H1 (cell line): ENCODE measurements at regions not wholly inside any gene's neighbourhood (a gene's known extent, or its start where the extent isn't known, plus 50 kb on each side); places are given as distances from the start of the nearest gene placed in this dataset.

ENCODE experiments used
- CTCF ChIA-PET: fragments of 300-600 bp; sonication (Branson Sonifier 250); formaldehyde crosslinking; loops from one replicate; lab custom pipeline; 2021; ENCODE audit not compliant: partially characterized antibody; lab: Charles Lee
- POLR2A ChIA-PET: fragments of 300-600 bp; sonication (Branson Sonifier 250); formaldehyde crosslinking; loops from one replicate; lab custom pipeline; 2021; ENCODE audit warnings: inconsistent platforms; ENCODE audit not compliant: partially characterized antibody; lab: Charles Lee
- DNase-seq, 2 experiments: peaks; one replicate each; pipeline versions ENCODE4 v3.0.0 to v3.0.0-alpha.2; 2010 to 2022; ENCODE audit warnings: low spot score in 2 of 2, low read depth in 1 of 2, mixed read lengths in 1 of 2
- FAIRE-seq: peaks from 2 replicates; lab custom pipeline; 2011; peaks lifted over from hg19 to GRCh38; lab: Jason Lieb, UNC
- H2AFZ ChIP-seq: 2 replicates; pipeline ENCODE4 v1.8.1; 2012; ENCODE audit warnings: low read length, inconsistent platforms
- H2AK5ac ChIP-seq: 2 replicates; pipeline ENCODE4 v1.6.1; 2013; ENCODE audit warnings: low read depth, low read length
- H2BK120ac ChIP-seq: replicated peaks from 2 replicates; pipeline ENCODE3; 2013; ENCODE audit warnings: low read depth, low read length, inconsistent platforms
- H2BK12ac ChIP-seq: 2 replicates; pipeline ENCODE4 v1.6.1; 2013; ENCODE audit warnings: low read depth, low read length
- H2BK15ac ChIP-seq: 2 replicates; pipeline ENCODE4 v1.6.1; 2013; ENCODE audit warnings: low read length
- H2BK20ac ChIP-seq: 2 replicates; pipeline ENCODE4 v1.6.1; 2013; ENCODE audit warnings: low read length
- H2BK5ac ChIP-seq: 2 replicates; pipeline ENCODE4 v1.6.1; 2013; ENCODE audit warnings: low read depth, low read length
- H3K14ac ChIP-seq: 2 replicates; pipeline ENCODE4 v1.6.1; 2013; ENCODE audit warnings: inconsistent platforms; ENCODE audit not compliant: insufficient read length
- H3K18ac ChIP-seq: 2 replicates; pipeline ENCODE4 v1.6.1; 2013; ENCODE audit warnings: low read length; ENCODE audit errors: extremely low read depth
- H3K23ac ChIP-seq: 2 replicates; pipeline ENCODE4 v1.6.1; 2013; ENCODE audit warnings: inconsistent platforms; ENCODE audit not compliant: insufficient read length
- H3K23me2 ChIP-seq: 2 replicates; pipeline ENCODE4 v1.6.1; 2013; ENCODE audit warnings: low read depth, low read length
- H3K27ac ChIP-seq: 2 replicates; pipeline ENCODE4 v1.6.1; 2011; ENCODE audit warnings: low read depth, low read length, inconsistent platforms
- H3K27me3 ChIP-seq, 4 experiments: replicated peaks in 1 of 4; 1 replicate in 1 of 4; 2 replicates in 3 of 4; pipeline versions ENCODE4 v1.6.1 to v1.8.1; 2011 to 2013; ENCODE audit warnings: low read length in 3 of 4, mild to moderate bottlenecking in 3 of 4, inconsistent platforms in 2 of 4, mixed read lengths in 2 of 4, moderate library complexity in 1 of 4; ENCODE audit not compliant: control insufficient read depth in 3 of 4, insufficient read depth in 3 of 4; ENCODE audit errors: extremely low read depth in 1 of 4
- H3K36me3 ChIP-seq, 4 experiments: 2 replicates each; pipeline versions ENCODE4 v1.6.1 to v1.8.1; 2011 to 2013; ENCODE audit warnings: mild to moderate bottlenecking in 4 of 4, low read length in 3 of 4, moderate library complexity in 2 of 4, control low read depth in 1 of 4, inconsistent platforms in 1 of 4; ENCODE audit not compliant: insufficient read depth in 4 of 4, control insufficient read depth in 2 of 4
- H3K4ac ChIP-seq: replicated peaks from 2 replicates; pipeline ENCODE3; 2013; ENCODE audit warnings: low read length, low read depth, mixed read lengths, inconsistent platforms; ENCODE audit not compliant: insufficient read length
- H3K4me1 ChIP-seq, 4 experiments: replicated peaks in 1 of 4; 1 replicate in 1 of 4; 2 replicates in 3 of 4; pipeline versions ENCODE4 v1.6.1 to v1.8.1; 2011 to 2013; ENCODE audit warnings: low read length in 3 of 4, inconsistent platforms in 2 of 4, mixed read lengths in 1 of 4; ENCODE audit not compliant: insufficient read depth in 4 of 4, control insufficient read depth in 3 of 4
- H3K4me2 ChIP-seq, 2 experiments: 2 replicates each; pipeline versions ENCODE4 v1.6.1 to v1.8.1; 2011 to 2013; ENCODE audit warnings: low read depth in 2 of 2, low read length in 2 of 2, control low read depth in 1 of 2, inconsistent platforms in 1 of 2, mild to moderate bottlenecking in 1 of 2; ENCODE audit not compliant: insufficient read depth in 1 of 2
- H3K4me3 ChIP-seq, 4 experiments: fragments of 200-600, 300-600 bp in 1 of 4; sonication (generic), shearing (Covaris generic), sonication (Bioruptor Twin) in 1 of 4; 2 replicates each; pipeline versions ENCODE4 v1.5.1 to v1.8.1; 2011 to 2016; ENCODE audit warnings: low read length in 4 of 4, low read depth in 3 of 4, control low read depth in 2 of 4, inconsistent platforms in 2 of 4, mild to moderate bottlenecking in 2 of 4, mixed read lengths in 1 of 4, moderate library complexity in 1 of 4; ENCODE audit not compliant: insufficient read depth in 2 of 4; ENCODE audit errors: extremely low read depth in 1 of 4
- H3K56ac ChIP-seq: replicated peaks from 2 replicates; pipeline ENCODE3; 2013; ENCODE audit warnings: low read depth, mild to moderate bottlenecking, mixed read lengths, low read length, inconsistent platforms; ENCODE audit not compliant: insufficient read length
- H3K79me1 ChIP-seq: 2 replicates; pipeline ENCODE4 v1.6.1; 2013; ENCODE audit warnings: low read depth, low read length, control low read depth
- H3K79me2 ChIP-seq, 2 experiments: 2 replicates each; pipeline versions ENCODE4 v1.6.1 to v1.8.1; 2012 to 2013; ENCODE audit warnings: low read length in 2 of 2, mild to moderate bottlenecking in 2 of 2, inconsistent platforms in 1 of 2; ENCODE audit not compliant: insufficient read depth in 2 of 2, control insufficient read depth in 1 of 2
- H3K9ac ChIP-seq, 4 experiments: replicated peaks in 1 of 4; 1 replicate in 1 of 4; 2 replicates in 3 of 4; pipeline versions ENCODE4 v1.6.1 to v1.8.1; 2011 to 2013; ENCODE audit warnings: low read depth in 3 of 4, low read length in 3 of 4, control low read depth in 2 of 4, mild to moderate bottlenecking in 2 of 4, moderate library complexity in 2 of 4, inconsistent platforms in 1 of 4; ENCODE audit errors: extremely low read depth in 1 of 4
- H3K9me3 ChIP-seq, 2 experiments: 2 replicates each; pipeline versions ENCODE4 v1.6.1 to v1.8.1; 2012 to 2013; ENCODE audit warnings: mild to moderate bottlenecking in 2 of 2, moderate library complexity in 2 of 2, control low read depth in 1 of 2, inconsistent platforms in 1 of 2, low read depth in 1 of 2, low read length in 1 of 2, mixed read lengths in 1 of 2; ENCODE audit not compliant: insufficient read depth in 2 of 2
- H4K20me1 ChIP-seq, 2 experiments: replicated peaks in 1 of 2; 2 replicates each; pipeline versions ENCODE3 to v1.8.1; 2011 to 2013; ENCODE audit warnings: inconsistent platforms in 2 of 2, low read length in 2 of 2, mild to moderate bottlenecking in 1 of 2; ENCODE audit not compliant: insufficient read depth in 2 of 2, control insufficient read depth in 1 of 2
- H4K5ac ChIP-seq: 2 replicates; pipeline ENCODE4 v1.6.1; 2013; ENCODE audit warnings: low read length, low read depth, mixed read lengths, inconsistent platforms; ENCODE audit not compliant: insufficient read length
- H4K8ac ChIP-seq: 2 replicates; pipeline ENCODE4 v1.8.0; 2013; ENCODE audit warnings: mild to moderate bottlenecking, moderate library complexity, low read length, inconsistent platforms; ENCODE audit not compliant: insufficient read depth; ENCODE audit errors: extremely low read depth
- H4K91ac ChIP-seq: replicated peaks from 2 replicates; pipeline ENCODE3; 2013; ENCODE audit warnings: low read length, mixed read lengths, inconsistent platforms; ENCODE audit not compliant: insufficient read length
- ATF2 ChIP-seq: IDR thresholded peaks from 2 replicates; pipeline ENCODE4 v1.6.1; 2012; ENCODE audit warnings: low read length, inconsistent platforms
- BACH1 ChIP-seq: IDR thresholded peaks from 2 replicates; pipeline ENCODE4 v1.6.1; 2012; ENCODE audit warnings: low read length, improper control_type of control experiment
- CREB1 ChIP-seq: IDR thresholded peaks from 2 replicates; pipeline ENCODE4 v1.6.1; 2012; ENCODE audit warnings: inconsistent platforms
- EGR1 ChIP-seq: IDR thresholded peaks from 2 replicates; pipeline ENCODE4 v1.6.1; 2011; ENCODE audit warnings: low read depth, low read length, borderline replicate concordance
- NRF1 ChIP-seq: IDR thresholded peaks from 2 replicates; pipeline ENCODE4 v1.6.1; 2011; ENCODE audit warnings: mild to moderate bottlenecking, low read depth, low read length, improper control_type of control experiment
- PHF8 ChIP-seq: fragments of 200-600 bp; sonication (generic); conservative IDR thresholded peaks from 2 replicates; pipeline ENCODE4 v1.7.1; 2012; ENCODE audit warnings: low read depth, mild to moderate bottlenecking, inconsistent platforms, low read length, moderate library complexity
- SP1 ChIP-seq: IDR thresholded peaks from 2 replicates; pipeline ENCODE4 v1.6.1; 2011; ENCODE audit warnings: low read depth, low read length
- ZNF274 ChIP-seq: IDR thresholded peaks from 2 replicates; pipeline ENCODE4 v1.7.0; 2012; ENCODE audit warnings: low read length, borderline replicate concordance; ENCODE audit errors: extremely low read depth
- WGBS, 2 experiments: shearing (Covaris generic) in 1 of 2; methylation state at CpG; one replicate each; pipeline versions ENCODE4 v1.1.6 to v1.1.7; 2013 to 2015; ENCODE audit warnings: low lambda C conversion rate in 2 of 2, mixed read lengths in 2 of 2, inconsistent platforms in 1 of 2, low coverage in 1 of 2, missing lambda C conversion rate in 1 of 2; ENCODE audit not compliant: insufficient replicate concordance in 2 of 2, insufficient coverage in 1 of 2, insufficient read length in 1 of 2; ENCODE audit errors: extremely low coverage in 1 of 2, missing lambda C conversion rate in 1 of 2; 5-methylcytosine and 5-hydroxymethylcytosine counted together

DNA sequence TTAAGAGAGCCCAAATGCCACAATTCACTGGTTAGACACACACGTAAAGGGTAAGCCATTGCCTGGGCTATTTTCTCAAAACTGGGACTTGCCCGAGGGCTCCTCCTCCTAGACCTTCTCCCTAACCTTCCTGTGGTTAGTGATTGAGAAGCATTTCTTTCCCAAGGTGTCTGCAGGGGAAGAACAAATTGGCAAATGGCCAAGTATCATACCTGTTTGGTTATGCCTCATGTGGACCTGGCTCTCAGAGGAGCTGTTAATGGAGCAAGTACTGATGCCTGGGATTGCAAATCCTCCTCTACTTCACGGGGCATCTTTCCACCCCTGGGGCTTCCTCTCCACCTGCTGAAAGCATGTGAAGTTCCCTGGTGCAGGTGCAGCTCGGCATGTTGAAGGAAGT is 187.5 kb upstream of the CYRIA start:
- 94% methylated on average over 4 of the region's 4 CpGs; no CpG with 5 or more reads in 1 of the 2 experiments for whole genome bisulfite sequencing, 2 experiments
- Histone ChIP-seq H3K4me3 (no peak overlapping the region), H3K56ac (no peak overlapping the region), H3K23me2 (no peaks in the 10 kb centered on the region; the same call in 1 of the 2 replicates), H3K18ac (no peak overlapping the region), H3K4ac (no peak overlapping the region), H4K91ac (no peak overlapping the region), H3K9me3 (no peaks in the 10 kb centered on the region), H3K27ac (no peak overlapping the region), H4K20me1 (no peaks in the 10 kb centered on the region), H4K8ac (no peak overlapping the region), H3K4me1 (no peaks in the 10 kb centered on the region), H3K36me3 (no peaks in the 10 kb centered on the region), H3K79me2 (no peaks in the 10 kb centered on the region), H2AFZ (no peak overlapping the region), H2BK12ac (no peak overlapping the region), H2BK15ac (no peak overlapping the region), H4K5ac (no peak overlapping the region), H3K9ac (no peak overlapping the region), H2BK20ac (no peak overlapping the region), H2BK120ac (no peak overlapping the region), H3K14ac (no peak overlapping the region), H3K79me1 (no peaks in the 10 kb centered on the region), H3K4me2 (no peak overlapping the region), H3K23ac (no peak overlapping the region), H3K27me3 (peaks cover 0 to 1% (median 0%) of the 10 kb centered on the region in 4 experiments; a peak in 1 of 7 replicates), H2AK5ac (no peak overlapping the region), H2BK5ac (no peak overlapping the region)
- FAIRE-seq (no peak), DNase-seq (no peak)
- CTCF ChIA-PET, result no interaction called here
- TF ChIP-seq CREB1 (no peak), ATF2 (no peak), BACH1 (no peak), NRF1 (no peak), PHF8 (no peak), SP1 (no peak), EGR1 (no peak), ZNF274 (no peak)
- POLR2A ChIA-PET, result no interaction called here
